SK-N-SH (cell line): ENCODE measurements at regions not wholly inside any gene's neighbourhood (a gene's known extent, or its start where the extent isn't known, plus 50 kb on each side); places are given as distances from the start of the nearest gene placed in this dataset.

Source experiments
- EP300 ChIP-seq, 2 experiments: IDR thresholded peaks; 2 replicates each; pipeline versions ENCODE4 v1.4.0 to v1.6.1; 2012; ENCODE audit warnings: borderline replicate concordance in 1 of 2, low read depth in 1 of 2, low read length in 1 of 2
- NRF1 ChIP-seq: IDR thresholded peaks from 2 replicates; pipeline ENCODE4 v1.6.1; 2012; ENCODE audit warnings: low read depth, mild to moderate bottlenecking, low read length
- POLR2AphosphoS5 ChIP-seq: IDR thresholded peaks from 2 replicates; pipeline ENCODE4 v1.6.1; 2012; ENCODE audit warnings: low read depth, low read length
- RFX5 ChIP-seq: IDR thresholded peaks from 2 replicates; pipeline ENCODE4 v1.6.1; 2012; ENCODE audit warnings: mild to moderate bottlenecking, improper control_type of control experiment, low read length
- SMC3 ChIP-seq: IDR thresholded peaks from 2 replicates; pipeline ENCODE4 v1.6.1; 2012; ENCODE audit warnings: low read depth, low read length, improper control_type of control experiment
- YY1 ChIP-seq: IDR thresholded peaks from 2 replicates; pipeline ENCODE4 v1.4.0; 2012; ENCODE audit warnings: low read depth, mild to moderate bottlenecking
- TF ChIP-seq, protein P1 (sequence below): fragments of 200-600 bp; sonication (generic); IDR thresholded peaks from 2 replicates; pipeline ENCODE4 v1.6.1; 2017; ENCODE audit warnings: antibody characterized with exemption, mild to moderate bottlenecking, moderate library complexity

DNA sequence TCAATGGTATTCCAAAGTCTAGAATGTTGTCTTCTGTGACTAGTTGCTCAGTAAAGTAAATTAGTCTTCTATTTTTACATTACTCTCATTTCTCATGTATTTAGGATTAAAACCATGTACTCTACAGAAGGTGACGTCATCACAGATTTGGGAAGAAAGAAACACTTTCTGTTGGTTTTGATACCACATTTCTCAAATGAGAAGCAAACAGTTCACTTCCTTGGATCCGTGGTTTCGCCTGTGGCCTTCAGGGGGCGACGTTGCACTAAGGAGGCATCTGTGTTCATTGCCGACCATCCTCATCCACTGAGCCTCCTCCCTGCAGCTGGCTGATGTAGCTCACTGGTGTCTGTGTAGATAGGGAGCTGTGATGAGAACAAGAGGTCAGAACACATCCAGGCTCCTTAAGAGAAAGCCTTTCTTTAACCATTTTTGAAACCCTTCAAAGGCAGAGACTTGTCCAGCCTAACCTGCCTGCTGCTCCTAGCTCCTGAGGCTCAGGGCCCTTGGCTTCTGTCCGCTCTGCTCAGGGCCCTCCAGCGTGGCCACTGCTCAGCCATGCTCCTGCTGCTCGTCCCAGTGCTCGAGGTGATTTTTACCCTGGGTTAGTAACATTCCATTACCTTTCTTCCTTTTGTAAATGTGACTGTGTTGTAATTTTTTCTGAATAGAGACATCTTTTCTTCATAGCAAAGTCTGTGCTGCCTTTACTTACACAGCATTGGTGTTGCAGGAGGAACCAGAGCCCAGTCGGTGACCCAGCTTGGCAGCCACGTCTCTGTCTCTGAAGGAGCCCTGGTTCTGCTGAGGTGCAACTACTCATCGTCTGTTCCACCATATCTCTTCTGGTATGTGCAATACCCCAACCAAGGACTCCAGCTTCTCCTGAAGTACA is 220.6 kb upstream of the OR4E1 start:
- TF ChIP-seq, protein P1, sequence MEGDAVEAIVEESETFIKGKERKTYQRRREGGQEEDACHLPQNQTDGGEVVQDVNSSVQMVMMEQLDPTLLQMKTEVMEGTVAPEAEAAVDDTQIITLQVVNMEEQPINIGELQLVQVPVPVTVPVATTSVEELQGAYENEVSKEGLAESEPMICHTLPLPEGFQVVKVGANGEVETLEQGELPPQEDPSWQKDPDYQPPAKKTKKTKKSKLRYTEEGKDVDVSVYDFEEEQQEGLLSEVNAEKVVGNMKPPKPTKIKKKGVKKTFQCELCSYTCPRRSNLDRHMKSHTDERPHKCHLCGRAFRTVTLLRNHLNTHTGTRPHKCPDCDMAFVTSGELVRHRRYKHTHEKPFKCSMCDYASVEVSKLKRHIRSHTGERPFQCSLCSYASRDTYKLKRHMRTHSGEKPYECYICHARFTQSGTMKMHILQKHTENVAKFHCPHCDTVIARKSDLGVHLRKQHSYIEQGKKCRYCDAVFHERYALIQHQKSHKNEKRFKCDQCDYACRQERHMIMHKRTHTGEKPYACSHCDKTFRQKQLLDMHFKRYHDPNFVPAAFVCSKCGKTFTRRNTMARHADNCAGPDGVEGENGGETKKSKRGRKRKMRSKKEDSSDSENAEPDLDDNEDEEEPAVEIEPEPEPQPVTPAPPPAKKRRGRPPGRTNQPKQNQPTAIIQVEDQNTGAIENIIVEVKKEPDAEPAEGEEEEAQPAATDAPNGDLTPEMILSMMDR: peak; percentile 33; the same call in 1 of the 2 replicates
- TF ChIP-seq YY1 (no peak), SMC3 (no peak), NRF1 (no peak), RFX5 (no peak), POLR2AphosphoS5 (no peak), EP300 (IDR thresholded peaks at IDR 0.05; ENCODE audit: borderline replicate concordance in 1 of 2, low read depth in 1 of 2, low read length in 1 of 2) (no peak)
